ENCODE measurements at regions not wholly inside any gene's neighbourhood (a gene's known extent, or its start where the extent isn't known, plus 50 kb on each side); places are given as distances from the start of the nearest gene placed in this dataset.
"Not testable (repeated sequence)": the region's sequence is repeated elsewhere in the genome, so short reads cannot be mapped to it uniquely, and the experiment has no call there.

DNA sequence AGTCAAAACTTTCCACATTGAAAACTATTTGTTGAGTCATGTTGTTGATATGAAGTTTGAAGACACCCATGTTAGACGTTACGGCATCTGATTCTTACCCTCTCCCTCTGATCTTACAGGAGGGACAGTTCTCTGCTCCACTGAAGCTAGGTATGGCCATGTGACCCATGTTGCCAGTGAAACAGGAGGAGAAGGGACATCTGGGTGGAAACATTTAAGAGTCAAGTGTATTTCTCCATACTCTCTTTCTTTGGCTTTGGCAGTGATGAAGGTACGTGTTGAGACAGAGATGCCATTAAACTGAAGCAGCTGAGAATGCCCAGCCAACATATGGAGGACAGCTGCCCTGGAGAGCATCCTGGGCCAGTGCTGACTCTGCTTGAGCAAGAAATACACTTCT, 198.4 kb upstream of the PTGFR start:
- DNase-seq = no peak

DNA sequence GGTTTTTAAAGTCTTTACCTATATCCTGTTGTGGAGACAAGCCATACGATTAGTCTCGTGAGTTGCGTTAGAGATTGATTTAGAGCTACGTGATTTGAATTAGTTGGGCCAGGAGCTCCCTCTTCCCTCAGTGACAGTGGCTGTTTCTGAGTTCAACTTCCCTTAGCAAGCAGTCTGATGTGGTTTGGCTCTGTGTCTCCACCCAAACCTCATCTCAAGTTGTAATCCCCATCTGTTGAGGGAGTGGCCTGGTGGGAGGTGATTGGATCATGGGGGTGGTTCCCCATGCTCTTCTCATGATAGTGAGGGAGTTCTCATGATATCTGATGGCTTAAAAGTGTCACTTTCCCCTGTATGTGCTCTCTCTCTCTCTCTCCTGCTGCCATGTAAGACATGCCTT, 192.9 kb upstream of the PTGFR start:
- no peak for DNase-seq

DNA sequence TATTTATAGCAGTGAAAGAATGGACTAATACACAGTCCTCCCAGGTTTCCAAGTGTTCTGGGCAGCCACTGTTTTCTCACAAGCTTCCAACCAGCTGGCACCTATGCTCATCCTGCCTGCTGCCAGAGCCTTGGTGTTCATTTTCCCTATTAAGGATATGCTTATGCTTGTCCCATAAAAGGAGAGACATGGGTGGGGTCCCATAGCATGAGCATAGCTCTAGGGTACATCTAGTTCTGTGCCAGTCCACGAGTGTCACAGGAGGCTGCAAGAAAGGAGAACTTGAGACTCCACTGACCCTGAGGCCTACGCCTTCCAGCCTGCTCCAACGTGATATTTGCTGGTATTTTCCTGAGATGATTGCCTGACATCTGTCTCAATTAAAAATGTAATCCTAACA, 192.4 kb upstream of the PTGFR start:
- DNase-seq = no peak

DNA sequence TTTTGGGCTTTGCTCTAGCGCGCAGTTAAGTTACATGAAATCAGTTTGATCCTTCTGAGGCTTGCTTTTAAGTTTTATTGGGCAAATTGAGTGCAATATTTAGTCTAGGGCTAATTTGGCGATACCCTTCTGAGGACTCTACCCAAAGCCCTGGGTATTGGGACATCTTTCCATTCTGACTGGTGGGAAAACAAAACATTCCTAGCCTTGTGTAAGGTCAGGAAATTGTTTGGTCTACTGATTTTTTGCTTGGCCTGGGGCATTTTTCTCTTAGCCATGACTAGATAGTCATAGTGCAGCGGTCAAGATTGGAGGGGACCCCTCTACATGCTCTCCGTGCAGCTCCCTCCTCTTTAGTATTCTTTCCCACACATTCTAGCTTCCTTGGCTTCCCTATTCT, 189.6 kb upstream of the PTGFR start:
- no peak for DNase-seq

DNA sequence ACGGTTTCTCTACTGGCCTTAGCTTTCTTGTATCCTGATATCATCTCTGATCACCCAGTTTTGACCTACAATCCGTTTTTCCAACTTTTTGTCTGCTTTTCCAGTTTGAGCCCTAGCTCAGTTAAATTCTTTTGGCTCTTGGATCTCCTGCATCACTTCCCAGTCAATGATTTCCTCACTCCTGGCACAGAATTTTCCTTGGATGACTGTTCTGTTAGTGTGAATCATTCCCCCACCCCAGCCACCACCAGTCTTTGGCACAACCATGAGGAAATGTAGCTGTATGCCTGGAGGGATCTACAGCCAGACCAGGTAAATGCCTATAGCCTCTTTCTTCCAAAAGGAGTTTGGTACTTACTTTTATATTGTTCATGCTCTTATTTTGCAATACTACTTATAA, 187.2 kb upstream of the PTGFR start:
- DNase-seq = no peak

DNA sequence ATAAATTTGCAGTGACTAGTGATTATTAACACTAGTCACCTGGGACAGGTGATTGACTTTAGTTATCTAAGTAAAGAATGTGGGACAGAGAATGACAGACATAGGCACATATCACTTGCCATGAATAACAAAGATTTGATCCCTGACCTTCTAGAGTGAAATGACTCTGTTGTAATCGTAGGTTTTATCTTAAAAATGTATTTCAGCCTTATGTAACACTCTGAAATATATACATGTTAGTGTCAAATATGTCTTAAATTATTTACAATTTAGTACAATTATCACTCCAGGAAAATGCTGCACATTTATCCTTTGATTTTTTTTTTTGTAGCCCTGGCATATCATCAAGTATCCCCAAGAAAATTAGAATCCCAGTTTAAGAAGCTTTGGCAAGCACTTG, 186.4 kb upstream of the PTGFR start:
- DNase-seq = no peak

DNA sequence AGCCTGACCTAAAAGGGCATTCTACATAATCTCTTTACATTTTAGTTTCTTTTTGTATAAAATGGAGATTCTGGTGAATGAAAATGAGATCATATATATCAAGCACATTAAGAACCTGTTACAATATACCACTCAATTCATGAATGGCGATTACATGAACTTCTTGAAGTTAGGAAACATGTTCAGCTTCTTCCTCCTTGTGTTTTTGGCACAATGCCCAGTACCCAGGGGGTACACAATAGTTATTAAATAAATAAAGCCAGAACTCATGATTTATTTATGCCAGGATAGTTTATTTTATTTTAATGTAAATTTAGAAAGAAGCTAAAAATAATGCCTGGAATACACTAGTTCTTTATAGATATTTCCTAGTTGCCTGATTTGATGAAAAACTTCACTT, 186.0 kb upstream of the PTGFR start:
- no peak for DNase-seq

DNA sequence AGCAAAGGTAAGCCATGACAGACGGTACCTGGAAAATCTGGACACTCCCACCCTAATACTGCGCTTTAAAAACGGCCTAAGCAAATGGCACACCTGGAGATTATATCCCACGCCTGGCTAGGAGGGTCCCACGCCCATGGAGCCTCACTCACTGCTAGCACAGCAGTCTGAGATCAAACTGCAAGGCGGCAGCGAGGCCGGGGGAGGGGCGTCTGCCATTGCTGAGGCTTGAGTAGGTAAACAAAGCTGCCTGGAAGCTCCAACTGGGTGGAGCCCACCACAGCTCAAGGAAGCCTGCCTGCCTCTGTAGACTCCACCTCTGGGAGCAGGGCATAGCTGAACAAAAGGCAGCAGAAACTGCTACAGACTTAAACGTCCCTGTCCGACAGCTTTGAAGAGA, 180.5 kb upstream of the PTGFR start:
- DNase-seq = not testable (repeated sequence)

DNA sequence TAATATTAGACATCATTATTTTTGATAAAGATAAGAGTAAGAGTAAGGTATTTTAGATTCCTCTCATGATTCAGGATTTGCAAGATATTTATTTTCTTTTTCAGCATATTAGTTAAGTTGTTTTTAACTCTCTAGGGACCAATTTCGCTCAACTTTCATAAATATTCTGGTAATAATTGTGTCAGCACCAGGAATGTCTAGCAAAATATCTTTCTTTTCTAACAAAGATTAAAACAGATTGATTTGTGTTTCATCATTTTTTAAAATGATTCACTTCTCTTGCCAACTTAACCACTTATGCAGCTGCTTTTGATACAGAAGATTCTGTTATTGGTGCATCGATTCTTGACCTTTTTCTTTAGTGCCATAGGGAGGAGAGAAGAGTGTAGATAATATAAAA, 172.8 kb upstream of the PTGFR start:
- no peak for DNase-seq

DNA sequence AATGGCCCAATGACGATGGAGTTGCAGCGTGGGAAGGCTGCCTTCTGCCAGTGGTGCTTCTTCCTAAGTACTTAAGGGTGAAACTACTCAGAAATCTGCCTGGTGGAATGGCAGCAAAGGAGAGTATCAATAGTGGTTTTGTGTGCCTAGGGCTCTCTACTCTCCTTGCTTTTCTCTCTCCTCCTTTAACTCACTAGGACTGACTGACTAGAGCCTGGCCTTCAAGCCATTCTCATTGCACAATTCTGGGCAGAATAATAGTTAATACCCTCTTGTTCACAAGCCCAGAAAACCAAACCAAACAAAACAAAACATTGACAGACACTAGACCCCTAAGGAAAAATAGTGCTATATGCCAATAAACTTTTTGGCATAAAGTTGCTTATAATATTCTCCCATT, 171.2 kb upstream of the PTGFR start:
- no peak for DNase-seq

DNA sequence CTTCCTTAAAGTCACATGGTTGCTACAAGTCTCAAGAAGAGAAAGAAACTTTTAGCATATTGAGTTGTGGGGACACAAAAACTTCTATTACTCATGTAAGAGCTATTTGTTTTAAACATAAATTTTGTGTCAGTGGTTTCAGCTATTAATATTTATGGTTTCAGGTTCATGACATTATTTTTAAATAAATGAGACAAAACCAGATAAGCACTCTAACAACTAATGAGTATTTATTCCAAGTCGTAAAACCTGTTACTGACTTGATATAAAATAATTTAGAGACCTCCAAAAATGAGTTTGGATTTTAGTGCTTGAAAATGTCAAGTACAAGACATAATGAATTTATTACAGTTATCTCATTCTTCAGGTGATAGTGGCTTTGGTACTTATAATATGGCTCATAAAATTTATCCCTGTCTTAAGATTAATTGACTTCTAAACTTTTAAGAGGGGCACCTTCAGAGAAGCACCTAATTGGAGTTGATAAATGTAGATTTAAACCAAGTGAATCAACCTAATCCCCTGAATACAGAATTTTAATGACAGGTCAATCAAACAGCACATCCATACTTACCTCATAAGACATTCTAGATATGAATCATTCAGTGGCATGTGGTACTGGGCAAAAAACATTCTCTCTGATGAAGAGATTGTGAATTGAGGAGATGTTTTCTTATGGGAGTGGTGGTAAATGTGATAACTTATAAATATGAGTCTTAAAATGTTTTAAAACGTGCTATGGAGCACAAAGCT, 167.7 kb upstream of the PTGFR start:
- no peak for DNase-seq

DNA sequence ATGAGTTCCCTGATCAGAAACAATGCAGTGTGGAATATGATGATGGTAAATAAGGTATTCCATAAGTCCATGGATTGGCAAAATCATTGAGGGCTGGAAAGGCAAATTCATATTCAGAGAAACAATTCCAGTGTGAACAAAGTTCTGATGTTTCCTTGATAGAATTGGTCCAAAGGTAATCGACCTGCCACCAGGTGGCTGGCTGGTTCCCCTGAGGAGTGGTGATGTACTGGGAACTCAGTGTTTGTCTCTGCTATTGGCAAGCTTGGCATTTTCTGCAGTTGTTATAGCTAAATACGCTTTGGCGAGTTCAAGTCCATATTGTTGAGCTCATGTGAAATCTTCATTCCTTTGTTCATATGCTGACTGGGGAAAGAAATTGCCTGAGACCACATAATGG, 165.5 kb upstream of the PTGFR start:
- DNase-seq = no peak

DNA sequence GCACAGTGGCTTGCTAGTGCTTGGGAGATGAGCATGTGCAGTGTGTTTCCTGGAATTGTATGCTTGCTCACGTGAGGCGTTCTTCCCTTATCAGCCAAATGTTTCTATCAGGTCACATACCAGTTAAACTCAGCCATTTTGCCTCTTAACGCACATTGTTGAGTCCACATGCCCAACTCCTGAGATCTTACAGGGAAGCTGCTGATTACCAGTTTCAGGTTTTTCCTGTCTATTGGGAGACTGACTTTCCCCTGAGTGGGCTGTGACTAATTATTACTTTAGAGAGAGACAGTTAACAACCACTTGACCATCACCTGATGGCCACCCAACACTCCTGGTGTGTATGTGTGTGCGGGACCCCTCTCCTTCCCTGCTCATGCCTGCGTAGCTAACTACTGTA, 161.3 kb upstream of the PTGFR start:
- DNase-seq = no peak

DNA sequence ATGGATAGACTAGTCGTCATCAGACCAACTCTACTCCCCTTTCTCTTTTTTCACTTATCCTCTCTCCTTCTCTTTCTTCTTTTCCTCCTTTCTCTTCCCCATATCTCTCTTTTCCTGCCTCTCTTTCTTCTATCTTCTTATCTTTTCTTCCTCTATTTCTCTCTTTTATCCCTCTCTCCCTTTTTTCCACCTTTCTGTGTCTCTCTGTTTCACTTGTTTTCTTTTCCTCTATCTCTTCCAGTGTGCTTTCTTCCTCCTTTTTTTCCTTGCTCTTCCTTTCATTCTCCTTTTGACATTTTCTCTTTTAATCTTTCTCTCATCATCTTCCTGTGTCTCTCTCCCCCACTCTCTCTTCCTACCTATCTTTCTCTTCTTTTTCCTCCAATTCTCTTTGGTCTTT, 159.0 kb upstream of the PTGFR start:
- no peak for DNase-seq

DNA sequence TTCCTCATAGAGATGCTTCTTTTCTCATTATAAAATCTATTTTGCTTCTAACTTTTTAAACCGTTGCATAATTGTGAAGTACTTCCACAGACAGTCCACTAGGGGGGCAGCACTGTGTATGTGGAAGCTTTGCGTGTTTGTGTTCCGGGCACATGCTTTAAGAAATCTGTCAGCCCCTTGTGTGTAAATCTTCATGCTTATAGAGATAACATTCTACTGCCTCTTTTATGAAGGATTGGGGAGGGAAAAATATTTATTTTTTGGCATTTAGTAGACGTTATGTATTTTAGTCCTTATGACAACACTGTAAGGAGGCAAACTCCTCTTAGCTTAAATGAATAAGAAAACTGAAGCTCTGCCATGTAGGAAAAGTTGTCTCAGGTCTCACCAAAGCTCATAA, 157.3 kb upstream of the PTGFR start:
- no peak for DNase-seq

DNA sequence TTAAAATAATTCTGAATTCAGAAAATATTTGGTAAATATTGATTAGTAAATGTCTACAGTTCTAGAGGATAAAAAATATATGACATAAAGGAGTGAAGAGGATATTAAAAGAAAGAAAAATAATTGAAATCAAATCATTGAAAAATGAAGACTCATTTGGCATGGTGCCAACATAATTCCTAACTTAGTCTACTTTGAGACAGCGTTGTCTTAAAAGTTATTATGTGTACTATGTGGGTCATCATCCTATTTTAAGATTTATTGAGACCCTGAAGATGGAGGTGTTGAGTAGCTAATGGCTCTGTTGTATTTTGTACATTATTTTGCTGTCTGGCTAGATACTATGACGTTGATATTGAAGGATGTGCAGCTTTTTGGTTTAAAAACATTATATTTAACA, 156.7 kb upstream of the PTGFR start:
- no peak for DNase-seq

DNA sequence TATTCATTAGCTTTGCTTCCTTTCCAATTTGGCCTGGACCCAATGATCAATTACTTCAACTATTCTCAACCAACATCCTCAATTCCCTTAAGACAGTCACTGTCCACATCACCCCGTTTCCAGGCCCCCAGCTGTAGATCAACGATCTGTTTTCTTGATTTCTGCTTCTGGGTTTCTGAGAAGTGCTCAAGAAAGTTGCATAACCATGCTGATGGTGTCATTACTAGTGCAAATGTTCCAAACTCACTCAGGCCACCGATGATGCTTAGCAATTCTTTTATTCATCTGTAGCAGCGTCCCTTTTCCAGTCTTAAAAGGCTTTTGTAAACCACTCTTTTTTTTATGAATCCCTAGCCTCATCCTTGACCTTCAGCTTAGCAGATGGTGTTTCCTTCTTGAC, 155.8 kb upstream of the PTGFR start:
- no peak for DNase-seq

DNA sequence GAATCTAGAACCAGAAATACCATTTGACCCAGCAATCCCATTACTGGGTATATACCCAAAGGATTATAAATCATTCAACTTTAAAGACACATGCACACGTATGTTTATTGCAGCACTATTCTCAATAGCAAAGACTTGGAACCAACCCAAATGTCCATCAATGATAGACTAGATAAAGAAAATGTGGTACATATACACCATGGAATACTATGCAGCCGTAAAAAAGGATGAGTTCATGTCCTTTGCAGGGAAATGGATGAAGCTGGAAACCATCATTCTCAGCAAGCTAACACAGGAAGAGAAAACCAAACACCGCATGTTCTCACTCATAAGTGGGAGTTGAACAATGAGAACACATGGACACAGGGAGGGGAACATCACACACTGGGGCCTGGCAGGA, 154.0 kb upstream of the PTGFR start:
- DNase-seq = not testable (repeated sequence)

DNA sequence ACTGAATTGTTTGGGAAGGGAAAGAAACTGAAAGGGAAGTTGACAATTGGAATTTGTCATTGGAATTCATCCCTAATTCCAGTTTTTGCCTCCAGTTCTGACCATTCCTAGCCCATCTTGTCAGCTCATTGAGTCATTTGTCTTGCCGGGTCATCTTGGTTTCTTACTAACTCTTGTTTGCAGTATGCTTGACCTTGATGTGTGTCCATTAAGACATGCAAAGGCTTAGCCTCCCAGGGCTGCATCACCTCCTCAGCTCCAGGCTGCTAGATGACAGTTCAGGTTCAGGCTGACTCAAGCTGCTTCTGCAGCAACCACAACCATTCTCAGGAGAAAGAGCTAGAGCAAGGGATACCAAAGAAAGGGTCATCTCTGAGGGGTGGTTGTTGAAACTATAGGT, 151.3 kb upstream of the PTGFR start:
- no peak for DNase-seq

DNA sequence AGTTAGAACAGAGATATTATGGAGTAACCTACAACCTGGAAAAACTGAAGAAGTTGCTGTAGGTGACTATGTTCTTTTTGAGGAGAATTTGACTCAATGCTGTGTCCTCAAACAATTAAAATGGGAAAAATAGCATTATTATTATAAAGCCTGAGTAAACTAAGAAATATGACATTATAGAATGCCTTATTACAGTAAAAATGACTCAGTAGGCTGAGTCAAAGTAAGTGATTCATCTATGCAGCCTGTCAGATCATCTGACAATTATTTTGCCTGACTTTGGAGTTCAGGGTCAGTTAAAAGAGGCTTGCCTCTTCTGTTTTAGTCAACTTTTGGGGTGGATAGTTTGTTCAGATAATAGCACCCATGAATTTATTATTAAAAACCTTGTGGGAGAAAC, 150.8 kb upstream of the PTGFR start:
- no peak for DNase-seq

DNA sequence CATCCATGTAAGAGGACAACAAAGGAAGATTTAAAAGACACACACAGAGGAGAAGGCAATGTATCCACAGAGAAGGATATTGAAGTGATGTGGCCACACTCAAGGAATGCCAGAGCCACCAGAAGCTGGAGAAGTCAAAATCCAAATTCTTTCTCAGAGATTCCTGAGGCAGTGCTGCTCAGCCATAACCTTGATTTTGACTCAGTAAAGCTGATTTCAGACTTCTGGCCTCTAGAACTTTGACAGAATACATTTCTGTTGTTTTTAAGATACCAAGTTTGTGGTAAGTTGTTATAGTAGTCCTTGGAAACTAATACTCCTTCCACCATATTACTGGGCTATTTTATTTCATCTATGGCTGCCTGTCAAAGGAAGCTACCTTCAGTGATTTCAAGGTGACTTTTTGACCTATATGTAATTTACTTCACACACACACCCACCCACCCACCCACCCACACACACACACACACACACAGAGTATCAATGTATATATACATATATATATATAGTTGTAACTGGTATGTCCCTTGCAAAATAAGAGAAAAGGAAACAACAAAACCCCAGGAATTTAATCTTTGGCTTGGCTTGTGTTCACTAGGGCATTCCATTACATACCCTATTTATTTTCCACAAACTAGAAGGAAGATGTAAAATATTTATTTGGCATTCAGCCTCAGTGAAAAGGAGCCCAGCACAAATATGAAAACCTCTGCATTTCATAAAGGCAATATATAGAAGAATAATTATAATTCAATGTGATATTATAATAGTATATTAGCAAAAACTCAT, 142.1 kb upstream of the PTGFR start:
- no peak for DNase-seq

DNA sequence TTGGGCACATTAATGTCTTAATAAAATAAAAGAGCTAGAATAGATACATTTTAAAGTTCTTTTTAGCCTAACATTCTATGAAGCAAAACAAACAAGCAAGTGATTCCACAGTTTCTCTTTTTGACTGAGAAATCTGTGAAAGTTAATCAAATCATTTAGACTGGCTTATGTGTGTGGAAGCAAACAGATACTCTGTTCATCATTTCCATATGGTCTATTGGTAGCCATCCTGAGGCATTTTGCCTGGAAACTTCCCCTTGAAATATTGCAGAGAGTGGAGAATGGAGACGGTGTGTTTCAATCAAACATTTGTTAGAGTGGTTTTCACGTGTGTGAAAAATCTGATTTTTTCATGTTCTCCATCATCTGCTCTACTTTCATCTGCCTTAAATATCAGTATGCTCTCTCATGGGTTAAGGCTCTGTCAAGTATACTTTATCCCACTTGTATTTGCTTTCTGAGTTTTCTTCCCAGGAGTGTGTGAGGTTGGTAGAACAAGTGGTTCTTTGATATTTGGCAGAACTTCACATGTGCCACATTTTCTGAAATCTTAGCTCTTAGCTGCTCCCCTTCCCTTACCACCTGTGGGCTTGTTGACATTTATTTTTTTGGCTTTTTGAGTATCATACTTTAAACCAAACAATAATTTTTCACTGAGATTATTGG, 139.1 kb upstream of the PTGFR start:
- no peak for DNase-seq

DNA sequence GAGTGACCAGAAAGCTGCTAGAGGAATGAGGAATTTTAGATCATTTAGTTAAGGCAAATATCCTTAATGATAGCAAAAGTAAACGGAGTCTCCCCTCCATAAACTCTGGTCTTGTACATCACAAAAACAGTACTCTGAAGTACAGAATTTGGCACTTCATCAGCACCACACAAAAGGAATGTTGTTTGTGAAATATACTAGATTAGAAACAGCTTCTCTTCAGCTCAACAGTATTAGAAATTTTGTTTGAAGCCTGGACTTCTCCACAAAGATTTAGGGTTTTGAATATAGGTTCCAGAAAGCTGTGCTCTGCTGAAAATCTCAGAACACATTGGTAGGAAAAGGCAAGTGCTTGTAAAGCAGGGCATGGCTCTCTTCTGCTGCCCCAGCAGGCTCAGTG, 135.1 kb upstream of the PTGFR start:
- DNase-seq = no peak
